BJ (cell line): ENCODE measurements at regions not wholly inside any gene's neighbourhood (a gene's known extent, or its start where the extent isn't known, plus 50 kb on each side); places are given as distances from the start of the nearest gene placed in this dataset.
"Not testable (repeated sequence)": the region's sequence is repeated elsewhere in the genome, so short reads cannot be mapped to it uniquely, and the experiment has no call there.

ENCODE experiments used
- CTCF ChIA-PET: fragments of 350-600 bp; formaldehyde crosslinking; extraction: SDS; loops from one replicate; lab custom pipeline; 2021; ENCODE audit warnings: antibody characterized with exemption, inconsistent platforms; lab: Yijun Ruan, JAX
- POLR2A ChIA-PET: fragments of 300-600 bp; sonication (Branson Sonifier 250); formaldehyde crosslinking; extraction: SDS; loops from one replicate; lab custom pipeline; 2021; ENCODE audit warnings: antibody characterized with exemption; lab: Charles Lee
- DNase-seq: peaks from one replicate; pipeline ENCODE4 v3.0.0-alpha.2; 2011; ENCODE audit warnings: low read depth
- H3K27me3 ChIP-seq: 2 replicates; pipeline ENCODE4 v1.6.0; 2011; ENCODE audit warnings: low read length; ENCODE audit not compliant: control insufficient read depth, insufficient read depth
- H3K36me3 ChIP-seq: 2 replicates; pipeline ENCODE4 v1.5.1; 2011; ENCODE audit warnings: low read length; ENCODE audit not compliant: control insufficient read depth, insufficient read depth
- H3K4me3 ChIP-seq: 2 replicates; pipeline ENCODE4 v1.5.1; 2011; ENCODE audit warnings: low read depth, mild to moderate bottlenecking, control low read depth, low read length
- TF ChIP-seq, protein P1 (sequence below): IDR thresholded peaks from 2 replicates; pipeline ENCODE4 v1.5.1; 2011; ENCODE audit warnings: low read depth, mild to moderate bottlenecking, control low read depth, inconsistent platforms, low read length, moderate library complexity; ENCODE audit not compliant: insufficient read depth

DNA sequence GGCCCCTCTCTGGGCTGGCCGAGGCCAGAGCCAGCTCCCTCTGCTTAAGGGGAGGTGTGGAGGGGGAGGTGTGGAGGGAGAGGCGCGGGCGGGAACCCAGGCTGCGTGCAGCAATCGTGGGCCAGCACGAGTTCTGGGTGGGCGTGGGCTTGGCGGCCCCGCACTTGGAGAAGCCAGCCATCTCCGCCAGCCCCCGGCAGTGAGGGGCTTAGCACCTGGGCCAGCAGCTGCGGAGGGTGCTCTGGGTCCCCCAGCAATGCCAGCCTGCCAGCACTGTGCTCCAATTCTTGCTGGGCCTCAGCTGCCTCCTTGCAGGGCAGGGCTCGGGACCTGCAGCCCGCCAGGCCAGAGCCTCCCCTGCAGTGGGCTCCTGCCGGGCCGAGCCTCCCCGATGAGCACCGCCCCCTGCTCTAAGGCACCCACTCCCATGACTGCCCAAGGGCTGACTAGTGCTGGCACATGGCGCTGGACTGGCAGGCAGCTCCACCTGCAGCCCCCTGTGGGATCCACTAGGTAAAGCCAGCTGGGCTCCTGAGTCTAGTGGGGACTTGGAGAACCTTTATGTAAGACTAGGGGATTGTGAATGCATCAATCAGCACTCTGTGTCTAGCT, 96.7 kb upstream of the OR9G4 start:
- DNase-seq = no peak
- Histone ChIP-seq H3K36me3 (no peaks in the 10 kb centered on the region), H3K4me3 (no peak overlapping the region), H3K27me3 (no peaks in the 10 kb centered on the region)
- ChIA-PET CTCF (interaction anchor here (1.0 to 4.7 kb wide), 2 partner anchors 12 to 403 kb away, joined by 3 to 32 read pairs; no protein-coding TSS in a partner anchor), POLR2A (no interaction called here)
- TF ChIP-seq, protein P1, sequence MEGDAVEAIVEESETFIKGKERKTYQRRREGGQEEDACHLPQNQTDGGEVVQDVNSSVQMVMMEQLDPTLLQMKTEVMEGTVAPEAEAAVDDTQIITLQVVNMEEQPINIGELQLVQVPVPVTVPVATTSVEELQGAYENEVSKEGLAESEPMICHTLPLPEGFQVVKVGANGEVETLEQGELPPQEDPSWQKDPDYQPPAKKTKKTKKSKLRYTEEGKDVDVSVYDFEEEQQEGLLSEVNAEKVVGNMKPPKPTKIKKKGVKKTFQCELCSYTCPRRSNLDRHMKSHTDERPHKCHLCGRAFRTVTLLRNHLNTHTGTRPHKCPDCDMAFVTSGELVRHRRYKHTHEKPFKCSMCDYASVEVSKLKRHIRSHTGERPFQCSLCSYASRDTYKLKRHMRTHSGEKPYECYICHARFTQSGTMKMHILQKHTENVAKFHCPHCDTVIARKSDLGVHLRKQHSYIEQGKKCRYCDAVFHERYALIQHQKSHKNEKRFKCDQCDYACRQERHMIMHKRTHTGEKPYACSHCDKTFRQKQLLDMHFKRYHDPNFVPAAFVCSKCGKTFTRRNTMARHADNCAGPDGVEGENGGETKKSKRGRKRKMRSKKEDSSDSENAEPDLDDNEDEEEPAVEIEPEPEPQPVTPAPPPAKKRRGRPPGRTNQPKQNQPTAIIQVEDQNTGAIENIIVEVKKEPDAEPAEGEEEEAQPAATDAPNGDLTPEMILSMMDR = no peak

DNA sequence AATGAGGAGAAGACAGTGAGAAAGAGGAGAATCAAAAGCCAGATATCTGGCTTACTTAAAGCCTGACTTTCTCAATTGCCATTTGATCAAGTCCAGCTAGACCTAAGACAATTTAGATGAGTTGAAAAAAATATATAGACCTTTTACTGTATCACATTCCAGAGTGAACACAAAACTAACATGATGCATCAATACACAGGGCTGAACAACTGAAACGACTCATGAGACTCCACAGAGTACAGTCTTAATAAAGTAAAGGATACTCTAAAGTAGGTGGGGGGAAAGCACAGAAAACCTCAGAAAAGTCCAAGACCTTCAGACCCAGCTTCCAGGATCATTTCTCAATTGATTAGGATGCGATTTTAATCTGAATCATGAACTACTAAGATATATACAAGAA, 95.3 kb upstream of the OR9G4 start:
- DNase-seq = no peak
- Histone ChIP-seq H3K27me3 (no peaks in the 10 kb centered on the region), H3K36me3 (no peaks in the 10 kb centered on the region), H3K4me3 (no peak overlapping the region)
- ChIA-PET CTCF (interaction anchor here (0.7 to 7.8 kb wide), 3 partner anchors 406 to 505 kb away, joined by 3 to 150 read pairs (median 3); no protein-coding TSS in a partner anchor), POLR2A (no interaction called here)
- TF ChIP-seq, protein P1 = no peak

DNA sequence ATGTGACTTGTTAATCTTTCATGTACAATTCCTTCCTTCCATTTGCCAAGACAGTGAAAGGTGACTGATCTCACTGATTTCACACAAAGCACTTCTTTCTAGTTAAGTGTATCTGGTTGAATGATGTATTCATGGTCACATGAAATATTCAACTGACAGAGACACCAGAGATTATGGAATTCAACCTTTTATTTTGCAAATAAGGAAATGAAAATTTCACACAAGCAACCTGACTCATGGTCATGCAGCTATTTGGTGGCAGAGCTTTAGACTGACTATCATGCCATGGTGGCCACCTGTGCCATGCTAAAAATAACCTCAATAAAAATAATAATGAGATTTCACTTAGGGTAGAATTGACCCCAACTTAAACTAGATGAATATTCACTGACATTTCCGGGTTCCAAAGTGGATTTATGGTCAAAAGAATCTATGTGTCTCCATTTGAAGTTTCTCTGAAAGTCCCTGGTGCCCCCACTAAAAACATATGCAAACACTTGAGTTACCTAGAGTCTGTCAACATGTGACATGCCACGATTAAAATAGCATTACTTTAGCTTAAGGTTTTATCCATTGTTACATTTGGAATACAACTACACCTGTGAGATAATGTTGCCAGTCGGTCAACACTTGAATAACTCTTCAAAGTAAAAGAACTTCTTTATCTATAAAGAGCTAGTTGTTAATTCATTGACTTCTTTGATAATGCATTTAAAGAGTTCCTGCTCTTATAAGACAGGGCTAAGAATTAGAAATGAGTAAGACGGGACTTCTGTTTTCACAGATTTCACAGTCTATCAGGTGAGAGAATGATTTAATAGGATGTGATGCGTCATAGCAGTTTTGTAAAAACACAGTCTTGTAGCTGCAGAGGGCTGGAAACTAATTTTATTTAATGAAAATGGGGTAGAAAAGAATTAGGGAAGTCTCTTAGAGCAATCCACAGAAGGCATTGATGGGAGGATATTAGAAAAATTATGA, 94.6 kb upstream of the OR9G4 start:
- POLR2A ChIA-PET = no interaction called here
- H3K4me3 ChIP-seq = no peak overlapping the region
- H3K36me3 ChIP-seq = no peaks in the 10 kb centered on the region
- CTCF ChIA-PET = interaction anchor here (0.7 to 7.8 kb wide), 3 partner anchors 406 to 505 kb away, joined by 3 to 150 read pairs (median 3); no protein-coding TSS in a partner anchor
- H3K27me3 ChIP-seq = no peaks in the 10 kb centered on the region
- TF ChIP-seq, protein P1 = no peak
- DNase-seq = no peak

DNA sequence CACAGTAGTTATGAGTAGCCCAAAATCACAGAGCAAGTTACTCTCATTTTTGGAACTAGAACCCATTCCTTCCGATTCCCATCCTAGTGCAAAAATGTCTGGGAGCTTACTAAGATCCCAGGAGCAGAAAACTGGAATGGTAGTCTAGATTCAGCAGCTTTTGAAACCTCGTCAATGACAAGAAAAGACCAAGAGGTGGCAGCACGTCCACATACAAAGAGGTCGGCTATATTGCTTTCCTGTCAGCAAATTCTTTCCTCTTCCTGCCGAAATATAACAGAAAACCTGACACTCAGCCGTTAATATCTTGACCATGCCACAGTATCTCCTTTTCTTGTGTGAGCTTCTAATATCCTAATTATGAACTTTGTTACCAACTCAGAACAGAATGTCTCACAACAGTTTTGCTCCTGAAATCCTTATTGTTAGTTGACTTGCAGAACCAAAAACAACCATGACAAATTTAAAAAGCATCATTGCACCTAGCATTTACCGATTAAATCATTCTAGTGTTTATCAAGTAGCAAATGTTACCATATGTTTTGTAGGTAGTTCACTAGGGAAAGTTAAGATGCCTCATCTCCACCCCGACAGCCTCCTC, 92.8 kb upstream of the OR9G4 start:
- TF ChIP-seq, protein P1 = peak; percentile 68
- Histone ChIP-seq H3K4me3 (no peak overlapping the region), H3K36me3 (no peaks in the 10 kb centered on the region), H3K27me3 (no peaks in the 10 kb centered on the region)
- ChIA-PET CTCF (interaction anchor here (0.6 to 7.8 kb wide), 18 partner anchors 9 to 512 kb away, joined by 3 to 150 read pairs (median 4); no protein-coding TSS in a partner anchor), POLR2A (interaction anchor here (0.6 kb wide), 1 partner anchor 409 kb away, joined by 9 read pairs; no protein-coding TSS in a partner anchor)
- peak; percentile 5 for DNase-seq

DNA sequence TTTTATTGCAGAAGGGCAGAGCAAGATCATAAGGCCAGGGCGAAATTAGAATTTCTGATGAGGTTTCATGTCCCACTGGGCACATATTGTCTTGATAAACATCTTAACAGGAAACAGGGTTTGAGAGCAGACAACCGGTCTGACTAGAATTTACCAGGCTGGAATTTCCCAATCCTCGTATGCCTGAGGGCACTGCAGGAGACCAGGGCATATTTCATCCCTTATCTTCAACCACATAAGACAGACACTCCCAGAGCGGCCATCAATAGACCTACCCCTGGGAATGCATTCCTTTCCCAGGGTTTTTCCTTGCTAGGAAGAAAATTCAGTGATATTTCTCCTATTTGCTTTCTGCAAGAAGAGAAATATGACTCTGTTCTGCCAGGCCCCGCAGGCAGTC, 78.9 kb upstream of the OR9G4 start:
- DNase-seq, H3K36me3 ChIP-seq, H3K4me3 ChIP-seq, H3K27me3 ChIP-seq, CTCF ChIA-PET, POLR2A ChIA-PET: not testable (repeated sequence)
